Osteoblast (primary cell): ENCODE measurements at regions not wholly inside any gene's neighbourhood (a gene's known extent, or its start where the extent isn't known, plus 50 kb on each side); places are given as distances from the start of the nearest gene placed in this dataset.

Source experiments
- DNase-seq: peaks from one replicate; pipeline ENCODE4 v3.0.0; 2011; ENCODE audit warnings: low spot score, mixed read lengths; ENCODE audit not compliant: insufficient read length; ENCODE audit errors: missing footprints
- H2AFZ ChIP-seq: 2 replicates; pipeline ENCODE4 v1.6.0; 2011; ENCODE audit warnings: mild to moderate bottlenecking, low read length
- H3K27ac ChIP-seq: 2 replicates; pipeline ENCODE4 v1.5.1; 2011; ENCODE audit warnings: mild to moderate bottlenecking, low read depth, low read length, moderate library complexity
- H3K27me3 ChIP-seq: 2 replicates; pipeline ENCODE4 v1.6.0; 2012; ENCODE audit warnings: mild to moderate bottlenecking, control low read depth, inconsistent platforms, low read length, moderate library complexity; ENCODE audit not compliant: insufficient read depth
- H3K36me3 ChIP-seq: 2 replicates; pipeline ENCODE4 v1.5.1; 2011; ENCODE audit warnings: mild to moderate bottlenecking, low read length, control low read depth, moderate library complexity; ENCODE audit not compliant: insufficient read depth
- H3K4me1 ChIP-seq: 2 replicates; pipeline ENCODE4 v1.5.1; 2011; ENCODE audit warnings: mild to moderate bottlenecking, low read length, control low read depth, moderate library complexity; ENCODE audit not compliant: insufficient read depth
- H3K4me2 ChIP-seq: 2 replicates; pipeline ENCODE4 v1.6.0; 2011; ENCODE audit warnings: mild to moderate bottlenecking, low read length; ENCODE audit not compliant: insufficient read depth
- H3K4me3 ChIP-seq: fragments of 200-600 bp; sonication (generic); 3 replicates; pipeline ENCODE4 v1.5.1; 2012; ENCODE audit warnings: mild to moderate bottlenecking, low read length, inconsistent platforms; ENCODE audit not compliant: insufficient read depth
- H3K79me2 ChIP-seq: 2 replicates; pipeline ENCODE4 v1.6.0; 2012; ENCODE audit warnings: mild to moderate bottlenecking, low read length, control low read depth, inconsistent platforms; ENCODE audit not compliant: insufficient read depth
- H3K9me3 ChIP-seq: 2 replicates; pipeline ENCODE4 v1.5.1; 2011; ENCODE audit warnings: low read depth, low read length, control low read depth
- H4K20me1 ChIP-seq: 2 replicates; pipeline ENCODE4 v1.6.0; 2012; ENCODE audit warnings: mild to moderate bottlenecking, low read length, control low read depth; ENCODE audit not compliant: insufficient read depth
- TF ChIP-seq, protein P1 (sequence below): IDR thresholded peaks from 2 replicates; pipeline ENCODE4 v1.5.1; 2011; ENCODE audit warnings: mild to moderate bottlenecking, low read depth, low read length, moderate library complexity; ENCODE audit errors: extremely low read depth

DNA sequence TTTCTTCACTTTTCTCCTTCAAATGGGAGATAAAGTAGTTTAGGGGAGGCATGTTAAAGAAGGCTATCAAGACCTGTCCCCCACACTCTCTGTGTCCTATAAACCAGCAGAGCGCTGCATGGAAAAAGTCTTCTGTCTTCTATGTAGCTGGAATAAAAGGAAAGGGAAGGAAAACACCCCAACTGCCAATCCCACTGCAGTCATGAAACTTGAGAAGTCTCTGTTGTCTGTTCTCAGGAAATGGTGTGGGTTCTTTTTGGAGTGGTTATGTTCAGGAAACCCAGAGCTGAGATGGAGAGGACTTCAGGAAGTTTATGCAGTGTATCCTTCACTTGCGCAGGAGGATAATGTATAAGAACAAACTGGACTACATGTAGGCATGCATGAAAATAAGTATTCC is 274.3 kb downstream of the GAS1 start:
- TF ChIP-seq, protein P1, sequence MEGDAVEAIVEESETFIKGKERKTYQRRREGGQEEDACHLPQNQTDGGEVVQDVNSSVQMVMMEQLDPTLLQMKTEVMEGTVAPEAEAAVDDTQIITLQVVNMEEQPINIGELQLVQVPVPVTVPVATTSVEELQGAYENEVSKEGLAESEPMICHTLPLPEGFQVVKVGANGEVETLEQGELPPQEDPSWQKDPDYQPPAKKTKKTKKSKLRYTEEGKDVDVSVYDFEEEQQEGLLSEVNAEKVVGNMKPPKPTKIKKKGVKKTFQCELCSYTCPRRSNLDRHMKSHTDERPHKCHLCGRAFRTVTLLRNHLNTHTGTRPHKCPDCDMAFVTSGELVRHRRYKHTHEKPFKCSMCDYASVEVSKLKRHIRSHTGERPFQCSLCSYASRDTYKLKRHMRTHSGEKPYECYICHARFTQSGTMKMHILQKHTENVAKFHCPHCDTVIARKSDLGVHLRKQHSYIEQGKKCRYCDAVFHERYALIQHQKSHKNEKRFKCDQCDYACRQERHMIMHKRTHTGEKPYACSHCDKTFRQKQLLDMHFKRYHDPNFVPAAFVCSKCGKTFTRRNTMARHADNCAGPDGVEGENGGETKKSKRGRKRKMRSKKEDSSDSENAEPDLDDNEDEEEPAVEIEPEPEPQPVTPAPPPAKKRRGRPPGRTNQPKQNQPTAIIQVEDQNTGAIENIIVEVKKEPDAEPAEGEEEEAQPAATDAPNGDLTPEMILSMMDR: no peak
- Histone ChIP-seq H4K20me1 (no peaks in the 10 kb centered on the region), H3K36me3 (no peaks in the 10 kb centered on the region), H3K4me2 (no peak overlapping the region), H3K27ac (no peak overlapping the region), H2AFZ (no peak overlapping the region), H3K4me1 (no peaks in the 10 kb centered on the region), H3K27me3 (no peaks in the 10 kb centered on the region), H3K4me3 (no peak overlapping the region), H3K9me3 (no peaks in the 10 kb centered on the region), H3K79me2 (no peaks in the 10 kb centered on the region)
- DNase-seq: no peak

DNA sequence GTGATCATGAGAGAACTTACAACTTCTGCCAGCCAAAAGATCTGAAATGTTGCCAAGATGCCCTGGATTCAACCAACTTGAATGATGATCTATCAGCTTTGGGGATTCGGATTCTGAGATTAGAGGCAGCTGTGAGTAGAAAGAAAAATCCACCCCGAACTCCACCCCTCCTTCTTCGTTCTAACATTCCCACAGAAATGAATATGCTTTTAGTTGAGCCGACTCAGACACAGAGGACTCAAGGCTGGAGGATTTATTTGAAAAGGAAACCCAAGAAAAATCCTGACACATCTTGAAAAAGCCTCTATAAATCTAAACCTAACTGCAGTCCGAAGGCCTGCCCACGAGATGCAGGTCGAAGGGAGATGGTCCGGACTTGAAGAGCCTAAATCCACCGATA is 275.0 kb downstream of the GAS1 start:
- H3K36me3 ChIP-seq: no peaks in the 10 kb centered on the region
- H3K9me3 ChIP-seq: no peaks in the 10 kb centered on the region
- H3K4me2 ChIP-seq: no peak overlapping the region
- peaks cover 5% of the 10 kb centered on the region for H3K4me1 ChIP-seq
- TF ChIP-seq, protein P1: no peak
- no peak overlapping the region for H3K4me3 ChIP-seq
- no peak overlapping the region for H3K27ac ChIP-seq
- no peaks in the 10 kb centered on the region for H3K27me3 ChIP-seq
- H2AFZ ChIP-seq: no peak overlapping the region
- DNase-seq: no peak
- no peaks in the 10 kb centered on the region for H4K20me1 ChIP-seq
- no peaks in the 10 kb centered on the region for H3K79me2 ChIP-seq

DNA sequence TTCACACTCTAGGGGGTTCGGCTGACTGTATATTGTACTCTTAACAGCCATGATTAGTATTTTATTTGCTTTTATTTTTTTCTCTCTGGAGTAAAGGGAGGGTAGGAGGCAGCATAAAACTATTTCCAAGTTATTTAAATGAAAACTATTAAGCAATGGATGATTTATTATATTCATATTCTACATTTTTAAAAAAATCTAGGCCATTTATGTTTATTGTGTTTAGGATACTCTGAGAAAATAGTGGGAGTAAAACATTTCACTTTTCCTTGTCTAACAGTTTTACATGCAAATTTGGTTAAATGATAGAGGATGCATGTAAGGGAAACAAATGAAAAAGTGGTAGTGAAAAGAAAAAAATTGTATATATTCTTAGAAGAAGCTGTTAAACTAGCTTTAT is 276.3 kb downstream of the GAS1 start:
- DNase-seq: no peak
- TF ChIP-seq, protein P1: no peak
- Histone ChIP-seq H4K20me1 (no peaks in the 10 kb centered on the region), H2AFZ (no peak overlapping the region), H3K4me1 (peaks cover 5% of the 10 kb centered on the region), H3K4me2 (no peak overlapping the region), H3K36me3 (no peaks in the 10 kb centered on the region), H3K79me2 (no peaks in the 10 kb centered on the region), H3K4me3 (no peak overlapping the region), H3K9me3 (no peaks in the 10 kb centered on the region), H3K27ac (no peak overlapping the region), H3K27me3 (no peaks in the 10 kb centered on the region)

DNA sequence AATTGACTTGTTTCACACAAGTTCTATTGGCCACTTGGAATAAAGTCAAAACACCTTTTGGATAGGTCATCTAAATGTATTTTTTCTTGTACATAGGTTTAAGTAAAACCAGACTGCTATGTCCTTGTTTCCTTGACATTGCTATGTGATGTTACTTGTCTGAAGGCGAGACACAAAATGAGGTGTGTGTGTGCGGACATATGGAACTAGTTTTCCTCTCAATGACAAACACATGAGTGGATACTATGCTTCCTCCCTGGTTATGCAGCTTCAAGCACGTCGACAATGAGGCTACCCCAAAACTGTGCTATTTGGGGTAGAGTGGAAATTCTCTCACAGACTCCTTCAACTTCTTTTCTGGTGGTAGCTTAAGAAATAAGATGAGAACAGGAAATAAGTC is 276.8 kb downstream of the GAS1 start:
- H3K79me2 ChIP-seq: no peaks in the 10 kb centered on the region
- TF ChIP-seq, protein P1: no peak
- H3K4me2 ChIP-seq: no peak overlapping the region
- H3K9me3 ChIP-seq: no peaks in the 10 kb centered on the region
- H3K4me3 ChIP-seq: no peak overlapping the region
- no peak overlapping the region for H2AFZ ChIP-seq
- H3K36me3 ChIP-seq: no peaks in the 10 kb centered on the region
- peaks cover 5% of the 10 kb centered on the region for H3K4me1 ChIP-seq
- no peak for DNase-seq
- no peak overlapping the region for H3K27ac ChIP-seq
- no peaks in the 10 kb centered on the region for H4K20me1 ChIP-seq
- H3K27me3 ChIP-seq: peaks cover 3% of the 10 kb centered on the region
